Endothelial cell of umbilical vein (primary cell): ENCODE measurements at regions not wholly inside any gene's neighbourhood (a gene's known extent, or its start where the extent isn't known, plus 50 kb on each side); places are given as distances from the start of the nearest gene placed in this dataset.

ENCODE experiments used
- BruUV-seq: library from RNA; stranded (reverse); fragments of 400-500 nt; replicated peaks from 2 replicates; lab custom pipeline; 2021; lab: Mats Ljungman, UMichigan
- CTCF ChIA-PET: fragments of 300-600, 350-600 bp; sonication (Branson Sonifier 250); formaldehyde crosslinking; loops from one replicate; lab custom pipeline; 2021; ENCODE audit warnings: antibody characterized with exemption, inconsistent platforms; lab: Charles Lee
- POLR2A ChIA-PET: fragments of 300-600, 350-600 bp; sonication (Branson Sonifier 250); formaldehyde crosslinking; loops from one replicate; lab custom pipeline; 2021; ENCODE audit warnings: antibody characterized with exemption, inconsistent platforms; lab: Charles Lee
- DNase-seq: peaks from one replicate; pipeline ENCODE4 v3.0.0-alpha.2; 2011; ENCODE audit warnings: low read depth, low spot score
- FAIRE-seq: peaks from 2 replicates; lab custom pipeline; 2011; peaks lifted over from hg19 to GRCh38; lab: Jason Lieb, UNC
- H2AFZ ChIP-seq: 2 replicates; pipeline ENCODE4 v1.6.0; 2012; ENCODE audit warnings: low read depth, low read length, control low read depth, inconsistent platforms
- H3K27ac ChIP-seq: 2 replicates; pipeline ENCODE4 v1.5.1; 2011; ENCODE audit warnings: low read depth, mild to moderate bottlenecking, control low read depth, low read length, moderate library complexity; ENCODE audit not compliant: insufficient read depth
- H3K27me3 ChIP-seq, 2 experiments: 2 replicates each; pipeline versions ENCODE4 v1.6.0 to v1.6.1; 2011; ENCODE audit warnings: low read length in 2 of 2, mixed read lengths in 1 of 2; ENCODE audit not compliant: control insufficient read depth in 2 of 2, insufficient read depth in 2 of 2
- H3K36me3 ChIP-seq, 2 experiments: 2 replicates in 1 of 2; 3 replicates in 1 of 2; pipeline ENCODE4 v1.5.1; 2011; ENCODE audit warnings: low read length in 2 of 2, mild to moderate bottlenecking in 1 of 2, moderate library complexity in 1 of 2; ENCODE audit not compliant: control insufficient read depth in 2 of 2, insufficient read depth in 2 of 2; ENCODE audit errors: extremely low read depth in 1 of 2
- H3K4me1 ChIP-seq: 3 replicates; pipeline ENCODE4 v1.5.1; 2011; ENCODE audit warnings: mild to moderate bottlenecking, low read length; ENCODE audit not compliant: control insufficient read depth, insufficient read depth; ENCODE audit errors: extremely low read depth
- H3K4me2 ChIP-seq: 2 replicates; pipeline ENCODE4 v1.6.1; 2011; ENCODE audit warnings: low read length, control low read depth, mixed read lengths; ENCODE audit not compliant: insufficient read depth
- H3K4me3 ChIP-seq, 3 experiments: fragments of 200-600 bp in 1 of 3; sonication (generic), shearing (Covaris generic) in 1 of 3; replicated peaks in 1 of 3; 2 replicates each; pipeline ENCODE4 v1.5.1; 2011 to 2016; ENCODE audit warnings: control low read depth in 3 of 3, low read length in 3 of 3, mild to moderate bottlenecking in 2 of 3, inconsistent platforms in 1 of 3, low read depth in 1 of 3, moderate library complexity in 1 of 3; ENCODE audit not compliant: insufficient read depth in 1 of 3
- H3K79me2 ChIP-seq: 2 replicates; pipeline ENCODE4 v1.6.0; 2012; ENCODE audit warnings: low read length, inconsistent platforms; ENCODE audit not compliant: control insufficient read depth, insufficient read depth
- H3K9ac ChIP-seq: replicated peaks from 2 replicates; pipeline ENCODE3; 2011; ENCODE audit warnings: low read length, control low read depth; ENCODE audit not compliant: insufficient read depth; ENCODE audit errors: extremely low read depth
- H3K9me1 ChIP-seq: replicated peaks from 3 replicates; pipeline ENCODE4 v1.6.0; 2011; ENCODE audit warnings: mild to moderate bottlenecking, low read length; ENCODE audit not compliant: control insufficient read depth, insufficient read depth; ENCODE audit errors: extremely low read depth
- H3K9me3 ChIP-seq: replicated peaks from 2 replicates; pipeline ENCODE4 v1.5.1; 2012; ENCODE audit warnings: low read length, inconsistent platforms; ENCODE audit not compliant: control insufficient read depth, insufficient read depth
- H4K20me1 ChIP-seq: replicated peaks from 2 replicates; pipeline ENCODE3; 2011; ENCODE audit warnings: mild to moderate bottlenecking, low read length; ENCODE audit not compliant: control insufficient read depth, insufficient read depth; ENCODE audit errors: extremely low read depth
- CTCF ChIP-seq, 2 donors: IDR thresholded peaks; 1 replicate in 1 of 2; 2 replicates in 1 of 2; pipeline ENCODE4 v1.5.1; 2011; ENCODE audit warnings: low read length in 2 of 2, mild to moderate bottlenecking in 2 of 2, moderate library complexity in 2 of 2, control low read depth in 1 of 2, inconsistent platforms in 1 of 2, low read depth in 1 of 2; ENCODE audit not compliant: insufficient read depth in 1 of 2; ENCODE audit errors: extremely low read depth in 1 of 2
- EZH2 ChIP-seq: IDR thresholded peaks from 2 replicates; pipeline ENCODE4 v1.6.1; 2012; ENCODE audit warnings: borderline replicate concordance, low read depth, mild to moderate bottlenecking, moderate library complexity, low read length, inconsistent platforms; ENCODE audit not compliant: severe bottlenecking
- FOS ChIP-seq: IDR thresholded peaks from 2 replicates; pipeline ENCODE4 v1.6.1; 2011; ENCODE audit warnings: mild to moderate bottlenecking, low read length, moderate library complexity, borderline replicate concordance; ENCODE audit not compliant: insufficient read depth
- GATA2 ChIP-seq: IDR thresholded peaks from 2 replicates; pipeline ENCODE4 v1.7.0; 2011; ENCODE audit warnings: low read depth, mild to moderate bottlenecking, moderate library complexity, mixed read lengths, low read length; ENCODE audit not compliant: insufficient read length, insufficient read depth
- JUN ChIP-seq: IDR thresholded peaks from 2 replicates; pipeline ENCODE4 v1.6.1; 2011; ENCODE audit warnings: borderline replicate concordance, low read depth; ENCODE audit not compliant: insufficient read length, insufficient read depth
- MAX ChIP-seq: IDR thresholded peaks from 2 replicates; pipeline ENCODE4 v1.6.1; 2011; ENCODE audit not compliant: insufficient read depth, insufficient read length
- MYC ChIP-seq: IDR thresholded peaks from one replicate; pipeline ENCODE4 v1.6.1; 2011; ENCODE audit warnings: mild to moderate bottlenecking, low read depth, low read length
- POLR2A ChIP-seq: IDR thresholded peaks from 2 replicates; pipeline ENCODE4 v1.6.1; 2012; ENCODE audit warnings: low read depth, mild to moderate bottlenecking, control low read depth, low read length
- POLR2AphosphoS5 ChIP-seq: IDR thresholded peaks from 2 replicates; pipeline ENCODE4 v1.6.1; 2012; ENCODE audit warnings: low read depth, mild to moderate bottlenecking, control low read depth, low read length, moderate library complexity; ENCODE audit not compliant: insufficient read depth
- dilution Hi-C: fragments of 300-500 bp; cut with MboI; formaldehyde crosslinking; loops from one replicate; pipeline ENCODE4 v1.15.0; 2019; ENCODE audit warnings: low sequenced_read_pairs; ENCODE audit not compliant: extremely low pct_ligation_motif_present
- intact Hi-C: fragments of 100-400 bp; cut with micrococcal nuclease; formaldehyde crosslinking; loops from one replicate; pipeline ENCODE4 v1.10.0; 2022

- DNase-seq (no peak), FAIRE-seq (no peak)
- Histone ChIP-seq H3K27me3 (no peaks in the 10 kb centered on the region), H3K36me3 (no peaks in the 10 kb centered on the region), H3K4me1 (peaks cover 8% of the 10 kb centered on the region), H2AFZ (no peak overlapping the region), H3K27ac (no peak overlapping the region), H3K4me2 (no peak overlapping the region), H3K79me2 (no peaks in the 10 kb centered on the region), H3K9me1 (no peaks in the 10 kb centered on the region), H3K9ac (no peak overlapping the region), H4K20me1 (no peaks in the 10 kb centered on the region), H3K9me3 (no peaks in the 10 kb centered on the region), H3K4me3 (no peak overlapping the region)
- intact Hi-C loops: no loop called here
- BruUV-seq: no TSS peak
- no peak for TF ChIP-seq JUN
- TF ChIP-seq EZH2: no peak
- TF ChIP-seq CTCF (IDR thresholded peaks at IDR 0.05; ENCODE audit: extremely low read depth in 1 of 2, insufficient read depth in 1 of 2, low read depth in 1 of 2, low read length in 2 of 2): no peak
- TF ChIP-seq GATA2: no peak
- no peak for TF ChIP-seq FOS
- TF ChIP-seq MYC: no peak
- TF ChIP-seq POLR2AphosphoS5: no peak
- no peak for TF ChIP-seq MAX
- no peak for TF ChIP-seq POLR2A
- dilution Hi-C loops: no loop called here
- POLR2A ChIA-PET: no interaction called here
- CTCF ChIA-PET: no interaction called here
These were observed 471.3 kb downstream of the LMO4 start for GRCh38 chr1:87800006-87800405.
